SK-N-MC (cell line): ENCODE measurements at regions not wholly inside any gene's neighbourhood (a gene's known extent, or its start where the extent isn't known, plus 50 kb on each side); places are given as distances from the start of the nearest gene placed in this dataset.
"Not testable (repeated sequence)": the region's sequence is repeated elsewhere in the genome, so short reads cannot be mapped to it uniquely, and the experiment has no call there.

Experiments
- DNase-seq: peaks from one replicate; pipeline ENCODE4 v3.0.0-alpha.2; 2011; ENCODE audit warnings: low read depth, low spot score
- H3K27ac ChIP-seq: fragments of 200-600 bp; sonication (generic); 2 replicates; pipeline ENCODE4 v1.5.1; 2016; ENCODE audit warnings: mixed run types
- H3K36me3 ChIP-seq: fragments of 200-600 bp; sonication (generic); 2 replicates; pipeline ENCODE4 v1.6.1; 2017; ENCODE audit warnings: antibody characterized with exemption, low read length, mixed read lengths; ENCODE audit not compliant: insufficient read depth
- H3K4me3 ChIP-seq: fragments of 200-600 bp; sonication (generic); 2 replicates; pipeline ENCODE4 v1.5.1; 2016
- H3K9ac ChIP-seq: fragments of 200-600 bp; sonication (generic); 2 replicates; pipeline ENCODE4 v1.8.0; 2017; ENCODE audit warnings: mixed run types, mixed read lengths; ENCODE audit not compliant: insufficient read length
- H3K9me3 ChIP-seq: fragments of 200-600 bp; sonication (generic); 2 replicates; pipeline ENCODE4 v1.6.1; 2017; ENCODE audit warnings: low read depth, mild to moderate bottlenecking, antibody characterized with exemption, low read length, moderate library complexity, mixed read lengths
- EZH2 ChIP-seq: fragments of 200-600 bp; sonication (generic); IDR thresholded peaks from one replicate; pipeline ENCODE4 v1.6.1; 2017; ENCODE audit warnings: antibody characterized with exemption
- FOXP2 ChIP-seq: optimal IDR thresholded peaks from 2 replicates; pipeline ENCODE3; 2011; ENCODE audit warnings: mild to moderate bottlenecking, moderate library complexity; ENCODE audit not compliant: insufficient read depth; ENCODE audit errors: extremely low read length, control extremely low read depth
- POLR2AphosphoS5 ChIP-seq: IDR thresholded peaks from 2 replicates; pipeline ENCODE4 v1.6.1; 2012; ENCODE audit warnings: mild to moderate bottlenecking, low read depth, low read length, borderline replicate concordance

DNA sequence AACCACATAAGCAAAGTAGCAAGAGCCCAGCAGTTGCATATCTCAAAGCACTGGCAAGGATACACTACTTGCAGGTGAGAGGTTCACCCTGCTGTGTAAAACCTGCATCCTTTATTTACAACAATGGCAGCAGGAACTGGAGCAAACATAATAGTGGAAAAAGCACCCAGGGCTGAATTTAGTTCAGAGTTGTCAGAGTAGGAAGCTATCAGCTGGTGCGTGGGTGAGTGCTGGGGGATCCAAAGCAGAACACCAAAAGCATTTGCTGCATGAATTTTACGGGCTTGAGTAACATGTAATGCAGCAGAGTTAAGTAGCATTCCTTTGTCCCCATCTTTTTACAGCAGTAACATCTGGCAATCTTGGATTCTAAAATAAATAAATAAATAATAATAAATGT is 73.5 kb upstream of the SRD5A2 start:
- Histone ChIP-seq H3K9ac (no peak overlapping the region), H3K9me3 (no peaks in the 10 kb centered on the region), H3K27ac (no peak overlapping the region), H3K4me3 (no peak overlapping the region), H3K36me3 (no peaks in the 10 kb centered on the region)
- no peak for DNase-seq
- TF ChIP-seq POLR2AphosphoS5 (no peak), FOXP2 (no peak), EZH2 (no peak)

DNA sequence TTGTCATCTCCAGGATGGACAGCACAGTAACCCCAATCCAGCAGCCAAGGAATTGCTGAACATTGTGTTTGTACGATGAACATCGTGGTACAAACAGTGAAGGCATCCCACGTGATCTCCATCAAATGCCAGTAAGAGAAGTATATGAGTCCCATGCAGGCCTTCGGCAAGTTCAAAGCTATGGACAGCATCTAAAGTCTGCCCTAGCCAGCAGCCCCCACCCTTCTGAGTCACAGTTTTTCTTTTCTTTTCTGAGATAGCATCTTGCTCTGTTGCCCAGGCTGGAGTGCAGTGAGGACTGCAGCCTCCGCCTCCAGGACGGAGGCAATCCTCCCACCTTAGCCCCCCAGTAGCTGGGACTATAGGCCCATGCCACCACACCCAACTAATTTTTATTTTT is 71.0 kb upstream of the SRD5A2 start:
- Histone ChIP-seq H3K9me3 (no peaks in the 10 kb centered on the region), H3K4me3 (no peak overlapping the region), H3K27ac (no peak overlapping the region), H3K36me3 (no peaks in the 10 kb centered on the region), H3K9ac (no peak overlapping the region)
- DNase-seq: no peak
- no peak for TF ChIP-seq POLR2AphosphoS5
- no peak for TF ChIP-seq FOXP2

DNA sequence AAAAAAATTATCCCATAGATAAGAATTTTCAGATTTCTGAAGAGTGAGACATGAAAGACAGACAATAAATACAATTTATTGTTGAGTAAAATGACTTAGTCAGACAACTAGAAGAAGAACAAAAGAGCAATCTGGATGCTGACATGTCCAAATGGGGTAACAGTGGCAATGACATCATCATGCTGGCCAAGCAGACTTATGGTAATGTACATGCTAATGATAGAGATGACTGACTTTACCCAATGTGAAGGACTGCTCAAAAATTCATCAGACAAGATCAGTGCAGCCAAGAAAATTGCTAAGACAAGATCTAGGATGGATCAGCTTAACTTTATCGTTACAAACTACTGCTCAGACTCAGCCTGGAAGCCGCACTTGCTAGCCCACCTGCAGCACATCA is 70.5 kb upstream of the SRD5A2 start:
- H3K9ac ChIP-seq: no peak overlapping the region
- H3K27ac ChIP-seq: no peak overlapping the region
- H3K4me3 ChIP-seq: no peak overlapping the region
- no peaks in the 10 kb centered on the region for H3K36me3 ChIP-seq
- TF ChIP-seq FOXP2: no peak
- no peak for TF ChIP-seq EZH2
- no peak for TF ChIP-seq POLR2AphosphoS5
- H3K9me3 ChIP-seq: no peaks in the 10 kb centered on the region
- no peak for DNase-seq

DNA sequence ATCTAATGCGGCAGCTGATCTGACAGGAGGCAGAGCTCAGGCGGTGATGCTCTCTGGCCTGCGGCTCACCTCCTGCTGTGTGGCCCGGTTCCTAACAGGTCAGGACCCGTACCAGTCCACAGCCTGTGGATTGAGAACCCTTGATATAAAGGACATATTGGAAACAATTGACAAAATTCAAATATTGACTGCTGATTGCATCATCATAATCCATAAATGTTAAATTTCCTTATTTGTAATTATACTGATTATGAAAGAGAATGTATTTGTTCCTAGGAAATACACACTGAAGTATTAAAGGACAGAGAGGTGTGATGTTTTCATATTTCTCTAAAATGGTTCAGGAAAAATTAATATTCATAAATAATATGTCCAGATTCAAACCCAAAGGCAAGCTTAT is 63.8 kb upstream of the SRD5A2 start:
- H3K4me3 ChIP-seq: no peak overlapping the region
- TF ChIP-seq POLR2AphosphoS5 (no peak), EZH2 (no peak)

DNA sequence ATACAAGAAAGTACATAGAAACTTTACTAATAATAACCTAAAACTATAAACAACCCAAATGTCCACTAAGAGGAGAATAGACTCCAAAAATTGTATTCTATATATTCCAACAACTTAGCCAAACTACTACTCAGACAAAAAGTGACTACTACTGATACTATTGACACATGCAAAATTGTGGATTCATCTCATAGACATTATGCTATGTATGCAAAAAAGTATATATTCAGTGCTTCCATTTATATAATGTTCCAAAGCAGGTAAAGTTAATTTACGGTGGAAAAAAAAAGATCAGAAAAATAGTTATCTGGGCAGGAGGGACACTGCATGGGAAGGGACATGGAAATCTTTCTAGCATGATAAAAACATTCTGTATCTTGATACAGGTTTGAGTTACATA is 62.0 kb upstream of the SRD5A2 start:
- no peak for DNase-seq
- Histone ChIP-seq H3K36me3 (no peaks in the 10 kb centered on the region), H3K27ac (no peak overlapping the region), H3K9ac (no peak overlapping the region), H3K9me3 (no peaks in the 10 kb centered on the region), H3K4me3 (no peak overlapping the region)
- TF ChIP-seq EZH2: no peak
- TF ChIP-seq FOXP2: no peak
- no peak for TF ChIP-seq POLR2AphosphoS5

More for the DNA sequence above, 63.8 kb upstream of the SRD5A2 start:
- Histone ChIP-seq H3K9me3 (no peaks in the 10 kb centered on the region), H3K36me3 (no peaks in the 10 kb centered on the region), H3K27ac (no peak overlapping the region), H3K9ac (no peak overlapping the region)
- no peak for DNase-seq

DNA sequence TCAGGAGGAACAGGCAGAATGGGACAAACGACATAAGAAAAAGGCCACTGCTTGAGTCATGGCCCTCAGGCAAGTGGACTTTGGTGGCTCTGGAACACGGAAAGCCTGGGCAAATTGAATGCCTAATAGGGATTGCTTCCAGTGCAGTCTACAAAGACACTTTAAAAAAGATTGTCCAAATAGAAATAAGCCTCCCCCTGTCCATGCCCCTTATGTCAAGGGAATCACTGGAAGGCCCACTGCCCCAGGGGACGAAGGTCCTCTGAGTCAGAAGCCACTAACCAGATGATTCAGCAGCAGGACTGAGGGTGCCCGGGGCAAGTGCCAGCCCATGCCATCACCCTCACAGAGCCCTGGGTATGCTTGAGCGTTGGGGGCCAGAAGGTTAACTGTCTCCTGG is 51.5 kb upstream of the SRD5A2 start:
- not testable (repeated sequence) for H3K27ac ChIP-seq, DNase-seq, H3K4me3 ChIP-seq, H3K9ac ChIP-seq, H3K9me3 ChIP-seq, H3K36me3 ChIP-seq
